AG10803 (cell line): ENCODE measurements at regions not wholly inside any gene's neighbourhood (a gene's known extent, or its start where the extent isn't known, plus 50 kb on each side); places are given as distances from the start of the nearest gene placed in this dataset.

Experiments used
- DNase-seq: peaks from one replicate; pipeline ENCODE4 v3.0.0; 2010; ENCODE audit warnings: low read depth
- H3K4me3 ChIP-seq: 2 replicates; pipeline ENCODE4 v1.5.1; 2011; ENCODE audit warnings: mild to moderate bottlenecking, low read length, control low read depth
- TF ChIP-seq, protein P1 (sequence below): conservative IDR thresholded peaks from 2 replicates; pipeline ENCODE4 v1.5.1; 2011; ENCODE audit warnings: mild to moderate bottlenecking, low read length, control low read depth, inconsistent platforms

DNA sequence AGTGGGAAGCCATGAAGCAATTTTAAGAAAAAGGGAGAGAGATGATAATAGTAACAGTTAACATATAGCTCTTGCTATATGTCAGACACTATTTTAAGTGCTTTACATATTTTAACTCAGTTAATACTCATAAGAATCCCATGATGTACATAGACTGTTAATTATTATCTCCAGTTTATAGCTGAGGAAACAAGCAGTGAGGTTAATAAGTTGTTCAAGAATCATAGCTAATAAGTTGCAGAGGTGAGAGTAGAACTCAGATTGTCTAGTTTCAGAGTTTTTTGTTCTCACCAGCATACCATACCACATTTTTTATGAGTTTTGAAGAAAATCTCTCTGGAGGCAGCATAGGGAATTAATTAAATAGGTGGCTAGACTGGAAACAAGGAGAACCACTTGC lies 144.6 kb upstream of the MMS22L start:
- TF ChIP-seq, protein P1, sequence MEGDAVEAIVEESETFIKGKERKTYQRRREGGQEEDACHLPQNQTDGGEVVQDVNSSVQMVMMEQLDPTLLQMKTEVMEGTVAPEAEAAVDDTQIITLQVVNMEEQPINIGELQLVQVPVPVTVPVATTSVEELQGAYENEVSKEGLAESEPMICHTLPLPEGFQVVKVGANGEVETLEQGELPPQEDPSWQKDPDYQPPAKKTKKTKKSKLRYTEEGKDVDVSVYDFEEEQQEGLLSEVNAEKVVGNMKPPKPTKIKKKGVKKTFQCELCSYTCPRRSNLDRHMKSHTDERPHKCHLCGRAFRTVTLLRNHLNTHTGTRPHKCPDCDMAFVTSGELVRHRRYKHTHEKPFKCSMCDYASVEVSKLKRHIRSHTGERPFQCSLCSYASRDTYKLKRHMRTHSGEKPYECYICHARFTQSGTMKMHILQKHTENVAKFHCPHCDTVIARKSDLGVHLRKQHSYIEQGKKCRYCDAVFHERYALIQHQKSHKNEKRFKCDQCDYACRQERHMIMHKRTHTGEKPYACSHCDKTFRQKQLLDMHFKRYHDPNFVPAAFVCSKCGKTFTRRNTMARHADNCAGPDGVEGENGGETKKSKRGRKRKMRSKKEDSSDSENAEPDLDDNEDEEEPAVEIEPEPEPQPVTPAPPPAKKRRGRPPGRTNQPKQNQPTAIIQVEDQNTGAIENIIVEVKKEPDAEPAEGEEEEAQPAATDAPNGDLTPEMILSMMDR = no peak
- DNase-seq = no peak
- no peak overlapping the region for H3K4me3 ChIP-seq

DNA sequence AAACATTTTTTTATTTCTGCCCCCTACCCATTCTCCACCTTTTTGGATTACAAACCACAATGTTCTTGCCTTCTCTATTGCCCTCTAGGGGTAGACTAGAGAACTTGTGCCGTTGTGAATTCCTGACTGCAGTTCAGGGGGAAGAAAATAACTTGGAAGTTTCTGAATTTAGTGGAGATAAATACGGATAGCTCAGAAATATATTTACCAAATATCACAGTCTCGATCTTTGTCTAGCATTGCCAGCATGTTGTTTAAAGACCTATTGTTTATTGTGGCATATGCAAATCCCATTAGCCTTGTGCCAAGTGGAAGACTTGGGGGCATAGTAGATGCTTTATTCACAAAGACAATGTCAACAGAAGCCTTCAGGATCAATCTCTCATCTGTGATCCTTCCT lies 154.1 kb upstream of the MMS22L start:
- H3K4me3 ChIP-seq = no peak overlapping the region
- DNase-seq = peak; percentile 16
- TF ChIP-seq, protein P1 = peak; percentile 93

DNA sequence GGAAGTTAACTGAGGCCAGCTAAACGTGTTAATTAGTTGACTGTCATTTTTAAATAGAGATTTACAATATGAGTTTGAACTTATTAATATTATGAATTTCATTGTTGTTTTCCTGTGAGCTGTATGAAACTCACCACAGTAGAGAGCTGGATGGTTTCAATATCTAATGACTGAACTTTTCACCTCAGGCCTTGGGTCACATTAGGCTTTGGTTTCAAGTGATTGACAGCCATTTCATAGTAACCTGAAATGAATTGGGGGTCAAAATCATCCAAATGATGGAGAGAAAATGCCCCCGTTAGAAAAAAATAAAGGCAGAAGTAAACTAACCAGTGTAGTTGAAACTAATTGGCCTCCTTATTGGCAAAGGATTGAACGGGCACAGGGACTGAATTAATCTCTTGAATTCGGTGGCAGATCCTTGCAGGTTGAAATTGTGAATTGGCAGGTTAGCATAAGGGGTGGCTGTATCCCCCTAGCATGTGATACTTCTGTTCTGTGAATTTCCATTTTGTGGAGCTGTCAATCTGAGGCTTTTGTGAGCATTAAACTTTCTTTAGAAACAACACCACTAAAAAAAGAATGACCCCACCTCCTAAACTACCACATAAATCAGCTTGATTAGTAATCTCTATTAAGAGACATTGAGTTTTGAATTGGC lies 155.1 kb upstream of the MMS22L start:
- DNase-seq = no peak
- H3K4me3 ChIP-seq = no peak overlapping the region

DNA sequence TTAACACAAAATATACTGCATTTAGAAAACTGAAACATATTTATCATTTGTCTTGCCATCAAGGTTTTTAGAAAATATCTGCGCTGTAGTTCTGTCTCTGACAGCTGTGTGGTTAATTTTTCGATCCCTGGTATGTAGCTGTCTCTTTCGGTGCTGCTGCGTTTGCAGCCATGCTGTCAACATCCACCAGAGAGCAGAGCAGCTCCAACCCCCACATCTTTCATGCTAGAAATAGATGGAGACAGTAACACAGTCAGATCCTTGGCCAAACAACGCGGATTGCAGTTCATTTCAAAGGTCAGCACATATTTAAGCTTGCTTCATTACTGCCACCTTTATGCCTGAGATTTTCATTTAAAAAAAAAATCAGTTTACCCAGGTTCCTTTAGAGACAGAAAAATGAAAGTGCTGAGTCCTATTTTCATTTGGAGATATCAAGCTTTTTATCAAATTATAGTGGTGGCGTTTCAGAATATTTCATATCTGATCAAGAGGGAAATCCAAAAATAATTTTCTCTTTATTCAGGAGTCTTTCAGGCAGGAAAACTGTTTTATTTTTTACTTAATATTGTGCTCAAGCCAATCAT lies 157.7 kb upstream of the MMS22L start:
- peak; percentile 22 for DNase-seq
- H3K4me3 ChIP-seq = no peak overlapping the region
- TF ChIP-seq, protein P1 = peak; percentile 55

More for the DNA sequence above, 155.1 kb upstream of the MMS22L start:
- TF ChIP-seq, protein P1 = no peak

DNA sequence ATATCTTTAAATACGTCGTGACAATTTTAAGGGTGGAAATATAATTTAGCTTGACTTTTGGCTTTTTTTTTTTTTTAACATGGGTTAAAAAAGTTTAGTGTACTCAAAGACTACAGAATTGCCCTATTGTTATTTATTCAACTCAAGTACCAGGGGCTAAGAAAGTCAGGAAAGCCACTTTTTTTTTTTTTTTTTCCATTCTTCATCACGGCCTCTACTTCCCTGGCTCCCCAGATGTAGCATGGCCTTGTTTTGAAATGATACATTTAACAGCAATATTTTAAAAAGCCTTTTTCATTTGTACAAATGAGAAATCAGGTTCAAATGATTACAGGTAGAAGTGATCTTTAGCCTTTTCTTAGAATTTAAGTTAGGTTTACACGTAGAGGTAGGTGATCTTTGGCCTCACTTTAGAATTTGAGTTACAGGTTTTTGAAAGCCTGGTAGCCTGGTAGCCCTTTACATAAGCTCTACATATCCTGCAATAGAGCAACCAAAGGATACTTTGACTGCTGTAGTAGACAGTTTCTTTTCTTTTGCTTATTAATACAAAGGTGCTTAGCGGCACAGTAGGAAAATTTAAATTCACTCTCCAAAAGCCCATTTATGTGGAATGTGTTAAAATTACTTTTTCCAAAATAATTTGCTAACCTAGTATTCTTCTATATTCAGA lies 160.5 kb upstream of the MMS22L start:
- no peak for DNase-seq

DNA sequence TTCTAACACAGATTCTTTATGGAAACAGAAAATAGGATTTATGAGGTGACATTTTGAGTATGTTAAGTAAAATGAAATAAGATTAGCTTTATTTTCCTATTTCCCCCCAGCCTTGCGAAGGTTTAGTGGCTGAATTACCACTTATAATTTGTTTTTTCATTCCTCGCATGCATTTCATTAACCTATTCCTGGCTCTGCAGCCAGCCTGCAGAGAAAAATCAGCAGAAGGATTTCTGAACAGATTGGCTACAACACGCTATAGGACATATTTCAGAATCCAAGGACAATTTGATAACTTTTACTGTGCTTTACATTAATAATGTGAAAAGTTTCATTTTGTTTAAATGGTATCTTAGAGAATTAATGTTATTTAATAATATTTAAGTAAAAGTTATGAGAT lies 162.4 kb upstream of the MMS22L start:
- DNase-seq = no peak
- H3K4me3 ChIP-seq = no peak overlapping the region
- TF ChIP-seq, protein P1 = no peak

More for the DNA sequence above, 160.5 kb upstream of the MMS22L start:
- no peak overlapping the region for H3K4me3 ChIP-seq
- TF ChIP-seq, protein P1 = no peak

DNA sequence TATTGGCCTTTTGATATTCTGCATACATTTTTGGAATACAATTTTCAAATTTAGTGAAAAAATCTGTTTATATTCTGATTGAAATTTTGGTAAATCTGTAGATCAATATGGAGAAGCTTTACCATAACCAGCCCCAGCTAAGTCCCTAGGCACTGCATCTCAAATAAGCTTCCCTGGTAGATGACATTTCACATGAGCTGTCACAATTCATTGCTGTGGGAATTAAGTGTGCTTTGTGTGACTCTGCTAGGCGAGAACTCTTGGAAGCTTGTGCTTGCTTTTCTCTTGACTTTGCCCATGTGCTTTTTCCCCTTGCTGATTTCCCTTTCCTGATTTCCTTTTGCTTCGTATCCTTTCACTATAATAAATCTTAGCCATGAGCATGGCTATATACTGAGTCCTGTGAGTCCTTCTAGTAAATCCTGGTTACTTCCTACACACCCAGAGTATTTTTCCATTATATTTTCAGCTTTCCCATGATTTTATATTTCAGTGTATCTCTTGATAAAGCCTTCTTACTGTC lies 166.5 kb upstream of the MMS22L start:
- TF ChIP-seq, protein P1 = no peak
- no peak for DNase-seq
- no peak overlapping the region for H3K4me3 ChIP-seq
